Nephron progenitor cell (in vitro differentiated cells): ENCODE measurements at regions not wholly inside any gene's neighbourhood (a gene's known extent, or its start where the extent isn't known, plus 50 kb on each side); places are given as distances from the start of the nearest gene placed in this dataset.

Source experiments
- DNase-seq: peaks from one replicate; pipeline ENCODE4 v3.0.0; 2021
- H3K27ac Mint-ChIP-seq: 2 replicates; pipeline ENCODE4 v1.8.0; 2021; ENCODE audit warnings: mild to moderate bottlenecking, moderate library complexity, mixed read lengths
- H3K27me3 Mint-ChIP-seq: 2 replicates; pipeline ENCODE4 v1.8.0; 2021; ENCODE audit warnings: mild to moderate bottlenecking, low read depth, mixed read lengths; ENCODE audit not compliant: poor library complexity
- H3K36me3 Mint-ChIP-seq: 2 replicates; pipeline ENCODE4 v1.8.0; 2021; ENCODE audit warnings: low read depth, mixed read lengths
- H3K4me1 Mint-ChIP-seq: 2 replicates; pipeline ENCODE4 v1.8.0; 2021; ENCODE audit warnings: mixed read lengths
- H3K4me3 Mint-ChIP-seq: 2 replicates; pipeline ENCODE4 v1.8.0; 2021; ENCODE audit warnings: mild to moderate bottlenecking, moderate library complexity, mixed read lengths
- H3K9me3 Mint-ChIP-seq: 2 replicates; pipeline ENCODE4 v1.8.0; 2021; ENCODE audit warnings: mild to moderate bottlenecking, moderate library complexity, mixed read lengths
- CTCF ChIP-seq: fragments of 200-600 bp; sonication (generic); IDR thresholded peaks from 2 replicates; pipeline ENCODE4 v1.5.0; 2021; ENCODE audit warnings: antibody characterized with exemption

- TF ChIP-seq CTCF = no peak
- peak; percentile 13 for DNase-seq
- H3K27ac Mint-ChIP-seq = no peak overlapping the region
- H3K4me1 Mint-ChIP-seq = no peaks in the 10 kb centered on the region
- H3K27me3 Mint-ChIP-seq = peaks cover 9% of the 10 kb centered on the region
- no peaks in the 10 kb centered on the region for H3K36me3 Mint-ChIP-seq
- H3K9me3 Mint-ChIP-seq = peaks cover 65% of the 10 kb centered on the region
- no peak overlapping the region for H3K4me3 Mint-ChIP-seq
Observed at GRCh38 chr15:23823508-23823907, 136.4 kb upstream of the NDN start.

GRCh38 chr15:23828786-23829185, 141.7 kb upstream of the NDN start:
- no peaks in the 10 kb centered on the region for H3K36me3 Mint-ChIP-seq
- peaks cover 59% of the 10 kb centered on the region for H3K9me3 Mint-ChIP-seq
- no peak for DNase-seq
- TF ChIP-seq CTCF = no peak
- no peak overlapping the region for H3K4me3 Mint-ChIP-seq
- no peak overlapping the region for H3K27ac Mint-ChIP-seq
- H3K4me1 Mint-ChIP-seq = no peaks in the 10 kb centered on the region
- peaks cover 12% of the 10 kb centered on the region for H3K27me3 Mint-ChIP-seq

GRCh38 chr15:23835953-23836352, 148.8 kb upstream of the NDN start:
- H3K27ac Mint-ChIP-seq = no peak overlapping the region
- H3K27me3 Mint-ChIP-seq = peaks cover 3% of the 10 kb centered on the region
- no peaks in the 10 kb centered on the region for H3K36me3 Mint-ChIP-seq

GRCh38 chr15:23839893-23840474, 152.9 kb upstream of the NDN start:
- H3K27me3 Mint-ChIP-seq = peaks cover 6% of the 10 kb centered on the region
- no peak overlapping the region for H3K4me3 Mint-ChIP-seq
- H3K4me1 Mint-ChIP-seq = peaks cover 9% of the 10 kb centered on the region
- no peak for DNase-seq
- no peak overlapping the region for H3K27ac Mint-ChIP-seq
- no peaks in the 10 kb centered on the region for H3K36me3 Mint-ChIP-seq
- TF ChIP-seq CTCF = no peak
- peaks cover 72% of the 10 kb centered on the region for H3K9me3 Mint-ChIP-seq

More at GRCh38 chr15:23835953-23836352, 148.8 kb upstream of the NDN start:
- no peak for TF ChIP-seq CTCF
- DNase-seq = no peak
- Mint-ChIP-seq H3K9me3 (peaks cover 78% of the 10 kb centered on the region), H3K4me1 (peaks cover 9% of the 10 kb centered on the region), H3K4me3 (no peak overlapping the region)

GRCh38 chr15:23846218-23846617, 159.1 kb upstream of the NDN start:
- Mint-ChIP-seq H3K4me1 (no peaks in the 10 kb centered on the region), H3K9me3 (peaks cover 62% of the 10 kb centered on the region), H3K27ac (no peak overlapping the region), H3K4me3 (no peak overlapping the region), H3K27me3 (peaks cover 15% of the 10 kb centered on the region), H3K36me3 (no peaks in the 10 kb centered on the region)
- no peak for TF ChIP-seq CTCF
- DNase-seq = no peak

- no peak for DNase-seq
- no peak overlapping the region for H3K4me3 Mint-ChIP-seq
- peaks cover 60% of the 10 kb centered on the region for H3K9me3 Mint-ChIP-seq
- no peaks in the 10 kb centered on the region for H3K36me3 Mint-ChIP-seq
- H3K27ac Mint-ChIP-seq = no peak overlapping the region
- H3K27me3 Mint-ChIP-seq = peaks cover 13% of the 10 kb centered on the region
- TF ChIP-seq CTCF = no peak
- H3K4me1 Mint-ChIP-seq = peaks cover 21% of the 10 kb centered on the region
Observed at GRCh38 chr15:23850666-23851065, 163.6 kb upstream of the NDN start.
